Activated T-helper 9 cell treated with anti-CD3 and anti-CD28 coated beads, Interleukin-2, amount 50 U/mL, for 16 hours (primary cell): ENCODE measurements at regions not wholly inside any gene's neighbourhood (a gene's known extent, or its start where the extent isn't known, plus 50 kb on each side); places are given as distances from the start of the nearest gene placed in this dataset.
"Not testable (repeated sequence)": the region's sequence is repeated elsewhere in the genome, so short reads cannot be mapped to it uniquely, and the experiment has no call there.

Source experiments
- DNase-seq: peaks from one replicate; pipeline ENCODE4 v3.0.0-alpha.2; 2020; ENCODE audit warnings: low read depth

DNA sequence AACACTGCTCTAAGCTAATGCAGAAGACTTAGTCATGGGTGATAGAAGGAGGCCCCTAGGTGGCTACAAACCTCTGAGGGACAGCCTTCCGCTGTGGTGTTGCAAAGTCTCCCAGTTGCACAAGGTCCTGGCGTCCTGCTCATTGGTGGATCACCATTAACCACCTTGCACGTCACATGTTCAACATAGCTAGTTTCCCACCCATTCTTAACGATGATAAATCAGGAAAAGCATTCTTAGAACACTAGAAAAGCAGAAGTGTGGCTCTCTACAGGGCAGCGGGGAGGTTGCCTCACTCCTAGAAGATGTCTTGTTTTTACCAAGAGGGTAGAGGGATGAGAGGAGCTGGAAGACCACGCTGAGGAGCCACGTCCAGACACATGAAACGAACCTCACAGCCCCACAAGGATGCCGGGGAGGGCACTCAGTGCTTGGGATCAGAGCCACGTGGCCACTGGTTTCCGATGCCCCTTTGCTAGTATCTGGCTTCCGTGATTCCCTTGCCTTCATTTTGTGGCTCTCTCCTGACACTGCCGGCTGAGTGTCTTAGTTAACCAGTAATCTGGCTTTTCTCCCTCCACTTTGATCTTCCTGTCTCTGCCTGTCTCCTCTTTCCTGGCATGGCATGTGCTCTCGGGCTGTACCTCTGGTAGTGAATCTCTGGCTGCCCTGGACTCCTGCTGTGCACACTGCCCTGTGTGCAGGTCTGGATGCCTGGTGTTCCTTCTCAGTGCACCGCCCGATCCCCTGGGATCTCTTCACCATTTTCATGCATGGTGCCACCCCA lies 91.4 kb upstream of the NEDD9 start:
- DNase-seq: no peak

DNA sequence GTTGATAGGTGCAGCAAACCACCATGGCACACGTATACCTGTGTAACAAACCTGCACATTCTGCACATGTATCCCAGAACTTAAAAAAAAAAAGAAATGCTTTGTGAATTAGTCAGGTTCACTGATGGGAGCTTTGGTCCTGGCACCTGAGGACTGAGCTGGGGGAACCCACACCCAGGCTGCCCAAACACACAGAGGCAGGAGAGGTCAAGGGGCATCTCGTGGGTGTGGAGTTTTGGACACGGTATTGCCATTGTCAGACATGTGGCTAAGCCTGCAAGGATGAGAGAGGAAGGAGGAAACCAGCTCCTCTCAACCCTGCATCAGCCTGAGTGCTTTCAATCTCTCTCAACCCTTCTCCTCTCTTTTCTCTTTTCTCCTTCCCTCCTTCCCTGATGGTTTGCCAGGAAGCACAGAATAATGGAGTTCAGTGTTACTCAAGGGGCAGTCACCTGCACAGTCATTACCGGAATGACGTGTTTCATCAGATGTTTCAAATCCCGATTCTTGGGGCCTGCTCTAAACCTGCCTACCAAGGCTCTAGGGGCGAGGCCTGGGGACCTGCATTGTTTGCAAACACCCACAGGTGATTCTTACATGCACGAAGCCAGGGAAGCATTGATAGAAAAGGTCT lies 89.9 kb upstream of the NEDD9 start:
- no peak for DNase-seq

GRCh38 chr6:11320914-11321597 lies 88.6 kb upstream of the NEDD9 start:
- no peak for DNase-seq

DNA sequence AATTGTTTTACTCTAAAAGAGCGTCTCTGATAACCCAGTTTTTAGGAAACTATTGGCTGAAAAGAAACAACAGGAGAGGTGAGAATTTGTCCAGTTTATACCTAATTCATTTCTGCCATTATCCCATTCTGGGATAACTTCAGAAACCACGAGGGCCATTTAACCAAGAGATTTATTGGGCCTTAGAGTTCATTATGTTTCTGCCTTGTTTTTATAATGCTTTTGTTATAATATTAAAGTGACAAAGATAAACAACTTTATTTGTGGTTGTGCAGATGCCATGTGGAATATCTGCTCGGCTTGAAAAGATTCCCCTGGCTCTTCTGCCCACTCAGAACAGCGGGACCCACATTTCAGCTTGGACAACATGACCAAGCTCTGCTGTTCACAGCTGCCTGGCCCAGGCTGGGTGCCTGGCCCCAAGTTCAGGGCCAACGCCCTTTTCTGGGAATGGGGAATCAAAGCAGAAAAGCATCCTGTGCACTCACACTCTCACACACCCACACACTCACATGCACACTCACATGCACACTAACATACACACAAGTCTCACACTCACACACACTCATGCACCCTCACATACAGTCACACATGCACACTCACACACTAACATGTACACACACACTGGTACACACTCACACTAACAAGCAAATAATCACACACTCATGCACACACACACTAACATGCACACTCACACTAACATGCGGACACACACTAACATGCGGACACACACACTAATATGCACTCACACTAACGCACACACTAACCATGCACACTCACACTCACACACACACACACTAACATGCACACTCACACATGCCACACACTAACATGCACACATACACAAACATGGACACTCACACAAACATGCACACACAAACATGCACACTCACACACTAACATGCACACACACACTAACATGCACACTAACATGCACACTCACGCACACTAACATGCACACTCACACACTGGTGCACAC lies 86.7 kb upstream of the NEDD9 start:
- no peak for DNase-seq

DNA sequence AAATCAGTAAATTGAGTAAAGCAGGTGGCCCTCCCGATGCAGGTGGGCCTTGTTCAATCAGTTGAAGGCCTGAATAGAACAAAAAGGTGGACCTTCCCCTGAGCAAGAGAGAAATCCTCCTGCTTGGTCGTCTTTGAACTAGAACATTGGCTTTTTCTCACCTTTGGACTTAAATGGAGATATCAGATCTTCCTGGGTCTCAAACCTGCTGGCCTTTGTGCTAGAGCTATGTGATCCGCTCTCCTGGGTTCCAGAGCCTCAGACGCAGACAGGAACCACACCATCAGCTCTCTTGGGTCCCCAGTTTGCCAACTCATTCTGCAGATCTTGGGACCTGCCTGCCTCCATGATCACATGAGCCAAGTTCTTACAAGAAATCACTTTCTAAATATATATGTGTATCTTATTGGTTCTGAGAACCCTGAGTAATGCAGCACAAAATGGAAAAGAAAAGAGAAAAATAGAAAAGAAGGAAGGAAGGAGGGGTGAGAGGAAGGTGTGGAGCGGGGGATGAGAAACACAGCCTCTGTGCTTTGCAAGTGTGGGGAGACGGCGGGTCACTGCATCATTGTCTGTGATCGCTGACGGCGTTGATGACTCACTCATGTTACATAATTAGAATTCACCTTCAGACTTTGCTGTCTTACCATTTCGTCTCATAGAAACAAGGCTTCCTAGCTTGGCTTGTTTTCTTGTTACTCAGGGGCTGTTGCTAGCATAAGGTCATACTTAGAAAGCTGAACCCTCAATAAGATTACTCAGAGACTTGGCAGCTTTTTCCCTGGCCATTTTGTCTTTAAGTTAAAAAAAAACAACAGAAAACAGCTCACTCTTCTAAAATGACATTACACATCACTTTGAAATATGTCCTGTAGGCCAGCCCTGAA lies 85.7 kb upstream of the NEDD9 start:
- peak; percentile 73 for DNase-seq

DNA sequence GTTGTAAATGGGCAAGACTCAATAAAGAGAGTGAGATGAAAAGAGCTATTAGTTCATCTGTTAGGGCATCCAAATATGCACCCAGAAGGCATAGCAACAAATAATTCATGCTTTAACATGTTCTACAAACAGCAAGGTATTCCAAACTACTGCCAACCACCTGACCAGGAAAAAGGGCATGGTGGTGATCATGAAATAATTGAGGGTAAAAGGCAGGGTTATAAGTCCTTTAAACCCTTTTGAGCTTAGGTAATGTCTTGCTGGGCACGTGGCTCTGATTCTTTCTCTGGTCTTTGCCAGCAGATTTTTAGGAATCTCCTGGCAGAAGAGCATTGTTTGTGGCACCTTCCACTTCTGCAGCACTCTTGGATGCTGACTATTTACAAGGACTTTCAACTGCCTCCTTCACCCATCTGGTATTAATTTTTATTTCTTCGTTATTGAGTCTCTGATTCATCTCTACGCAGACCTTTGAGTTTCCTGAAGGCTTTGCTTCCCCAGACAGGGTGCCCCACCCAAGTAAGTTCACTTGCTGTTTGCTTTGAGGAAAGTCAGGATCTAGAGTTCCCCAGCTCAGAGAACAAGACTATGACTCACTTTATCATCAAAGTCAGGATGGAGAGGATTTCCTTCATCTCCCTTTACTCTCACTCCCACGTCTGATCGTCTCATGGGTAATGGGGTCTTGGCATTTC lies 83.4 kb upstream of the NEDD9 start:
- DNase-seq: no peak

DNA sequence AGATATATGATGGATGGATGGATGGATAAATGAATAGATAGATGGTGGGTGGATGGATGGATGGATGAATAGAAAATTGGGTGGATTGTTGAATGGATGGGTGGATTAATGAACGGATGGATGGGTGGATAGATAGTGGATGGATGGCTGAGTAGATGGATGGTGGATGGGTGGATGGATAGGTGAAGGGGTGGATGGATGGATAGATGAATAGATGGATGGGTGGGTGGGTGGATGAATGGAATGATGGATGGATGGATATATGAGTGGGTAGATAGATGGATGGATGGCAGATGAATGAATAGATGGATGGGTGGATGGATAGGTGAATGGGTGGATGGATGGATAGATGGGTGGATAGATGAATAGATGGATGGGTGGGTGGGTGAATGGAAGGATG lies 80.7 kb upstream of the NEDD9 start:
- no peak for DNase-seq

- DNase-seq: no peak
These were observed 79.5 kb upstream of the NEDD9 start for GRCh38 chr6:11311970-11312369.

GRCh38 chr6:11309947-11310665 lies 77.6 kb upstream of the NEDD9 start:
- DNase-seq: no peak

DNA sequence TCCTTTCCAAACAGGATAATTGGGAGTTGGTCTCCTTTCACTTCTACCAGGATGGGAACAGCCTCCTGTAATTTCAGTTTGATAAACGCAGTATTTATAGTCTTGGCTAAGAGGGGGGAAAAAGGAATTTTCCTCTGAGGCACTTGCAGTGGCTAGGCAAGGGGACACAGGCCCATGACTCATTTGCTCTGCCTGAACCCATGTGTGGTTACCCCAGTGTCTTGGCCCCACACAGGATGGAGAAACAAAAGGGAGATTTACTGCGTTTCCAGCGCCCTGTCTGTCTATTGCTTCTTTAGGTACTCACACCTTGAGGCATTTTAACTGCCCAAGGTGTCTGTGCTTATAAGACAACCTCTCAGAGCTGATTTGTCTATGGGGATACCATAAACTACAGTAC lies 74.8 kb upstream of the NEDD9 start:
- DNase-seq: no peak

DNA sequence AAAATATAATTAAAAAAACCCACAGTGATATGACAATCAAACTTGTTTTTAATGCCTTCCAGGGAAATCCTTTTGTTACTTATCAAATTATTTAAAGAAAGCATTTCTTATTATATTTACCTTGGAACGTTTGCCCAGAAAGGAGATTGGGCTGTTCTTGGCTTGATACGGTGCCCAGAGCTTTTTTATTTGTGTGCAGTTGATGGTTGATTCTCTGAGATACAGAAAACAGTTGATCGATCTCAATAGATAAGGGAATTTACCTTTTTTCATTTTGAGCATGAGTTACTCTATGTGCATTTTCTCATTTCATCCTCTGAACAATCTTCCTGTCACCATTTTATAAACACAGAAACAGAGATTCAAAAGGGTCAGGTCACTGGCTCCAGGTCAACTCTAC lies 72.5 kb upstream of the NEDD9 start:
- no peak for DNase-seq

DNA sequence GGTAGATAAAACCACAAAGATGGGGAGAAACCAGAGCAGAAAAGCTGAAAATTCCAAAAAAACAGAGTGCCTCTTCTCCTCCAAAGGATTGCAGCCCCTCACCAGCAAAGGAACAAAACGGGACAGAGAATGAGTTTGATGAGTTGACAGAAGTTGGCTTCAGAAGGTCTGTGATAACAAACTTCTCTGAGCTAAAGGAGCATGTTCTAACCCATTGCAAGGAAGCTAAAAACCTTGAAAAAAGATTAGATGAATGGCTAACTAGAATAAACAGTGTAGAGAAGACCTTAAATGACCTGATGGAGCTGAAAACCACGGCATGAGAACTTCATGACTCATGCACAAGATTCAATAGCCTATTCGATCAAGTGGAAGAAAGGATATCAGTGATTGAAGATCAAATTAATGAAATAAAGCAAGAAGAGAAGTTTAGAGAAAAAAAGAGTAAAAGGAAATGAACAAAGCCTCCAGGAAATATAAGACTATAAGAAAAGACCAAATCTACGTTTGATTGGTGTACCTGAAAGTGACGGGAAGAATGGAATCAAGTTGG lies 67.5 kb upstream of the NEDD9 start:
- not testable (repeated sequence) for DNase-seq

DNA sequence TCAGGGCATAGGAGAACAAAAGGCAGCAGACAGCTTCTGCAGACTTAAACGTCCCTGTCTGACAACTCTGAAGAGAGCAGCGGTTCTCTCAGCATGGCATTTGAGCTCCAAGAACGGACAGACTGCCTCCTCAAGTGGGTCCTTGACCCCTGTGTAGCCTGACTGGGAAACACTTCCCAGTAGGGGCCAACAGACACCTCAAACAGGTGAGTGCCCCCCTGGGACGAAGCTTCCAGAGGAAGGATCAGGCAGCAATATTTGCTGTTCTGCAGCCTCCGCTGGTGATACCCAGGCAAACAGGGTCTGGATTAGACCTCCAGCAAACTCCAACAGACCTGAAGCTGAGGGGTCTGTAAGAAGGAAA lies 66.9 kb upstream of the NEDD9 start:
- not testable (repeated sequence) for DNase-seq

GRCh38 chr6:11298651-11299420 lies 66.4 kb upstream of the NEDD9 start:
- no peak for DNase-seq

DNA sequence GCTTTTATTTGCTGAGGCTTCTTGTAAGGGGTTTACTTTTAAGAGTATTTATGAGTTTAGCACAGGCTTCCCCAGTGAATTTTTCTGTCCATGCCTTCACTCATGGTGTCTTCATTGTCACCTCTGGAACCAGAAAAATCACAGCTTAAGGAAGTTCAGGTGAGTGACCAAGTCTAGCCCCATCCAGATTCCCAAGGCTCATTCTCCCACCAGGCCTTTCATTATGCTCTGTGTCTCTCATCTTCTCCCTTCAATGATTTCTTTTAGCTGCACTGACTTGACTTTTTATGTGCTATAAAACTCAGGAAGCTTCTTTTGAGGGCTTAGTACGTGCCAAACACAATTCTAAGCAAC lies 64.9 kb upstream of the NEDD9 start:
- no peak for DNase-seq

DNA sequence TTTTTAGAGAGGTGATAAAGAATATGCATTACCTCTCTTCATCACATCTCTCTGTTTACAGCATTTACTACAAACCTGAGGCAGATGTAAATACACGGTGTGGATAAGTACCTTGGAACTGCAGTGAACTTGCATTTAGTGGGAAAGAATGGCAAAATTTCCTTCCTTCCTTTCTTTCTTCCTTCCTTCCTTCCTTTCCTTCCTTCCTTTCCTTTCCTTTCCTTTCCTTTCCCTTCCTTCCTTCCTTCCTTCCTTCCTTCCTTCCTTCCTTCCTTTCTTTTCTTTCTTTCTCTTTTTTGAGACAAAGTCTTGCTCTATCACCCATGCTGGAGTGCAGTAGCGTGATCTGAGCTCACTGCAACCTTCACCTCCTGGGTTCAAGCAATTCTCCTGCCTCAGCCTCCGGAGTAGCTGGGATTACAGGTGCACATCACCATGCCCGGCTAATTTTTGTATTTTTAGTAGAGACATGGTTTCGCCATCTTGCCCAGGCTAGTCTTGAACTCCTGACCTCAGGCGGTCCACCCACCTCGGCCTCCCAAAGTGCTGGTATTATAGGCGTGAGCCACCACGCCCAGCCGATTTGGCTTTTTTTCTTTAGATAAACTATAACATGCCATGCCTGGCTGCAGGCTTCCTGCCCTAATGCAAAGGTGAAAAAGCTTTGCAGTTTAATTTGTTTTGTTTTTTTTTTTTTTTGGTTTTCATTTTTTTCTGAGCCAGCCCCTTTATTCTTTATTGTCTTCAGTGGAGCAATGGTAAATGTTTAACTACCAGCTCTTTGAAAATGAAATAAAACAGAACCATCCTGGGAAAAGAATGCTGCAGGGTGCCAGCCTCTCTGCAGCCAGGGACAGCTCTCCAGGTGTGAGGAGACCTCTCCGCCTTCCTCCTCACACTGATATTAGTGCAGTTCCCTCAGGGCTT lies 64.2 kb upstream of the NEDD9 start:
- DNase-seq: no peak

- no peak for DNase-seq
These were observed 63.5 kb upstream of the NEDD9 start for GRCh38 chr6:11295969-11296368.

DNA sequence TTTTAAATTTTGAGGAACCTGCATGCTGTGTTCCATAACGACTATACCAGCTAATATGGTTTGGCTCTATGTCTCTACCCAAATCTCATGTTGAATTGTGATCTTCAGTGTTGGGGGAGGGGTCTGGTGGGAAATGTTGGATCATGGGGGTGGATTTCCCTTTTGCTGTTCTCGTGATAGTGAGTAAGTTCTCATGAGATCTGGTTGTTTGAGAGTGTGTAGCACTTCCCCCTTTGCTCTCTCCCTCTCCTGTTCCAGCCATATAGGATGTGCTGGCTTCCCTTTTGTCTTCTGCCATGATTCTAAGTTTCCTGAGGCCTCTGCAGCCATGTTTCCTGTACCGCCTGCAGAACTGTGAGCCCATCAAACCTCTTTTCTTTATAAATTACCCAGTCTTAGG lies 61.8 kb upstream of the NEDD9 start:
- DNase-seq: no peak
